ENCODE measurements at regions not wholly inside any gene's neighbourhood (a gene's known extent, or its start where the extent isn't known, plus 50 kb on each side); places are given as distances from the start of the nearest gene placed in this dataset.

GRCh38 chr3:117644203-117644602, 934.6 kb downstream of the TUSC7 start:
- H3K4me1 ChIP-seq (ENCODE audit: insufficient read depth, low read length) = no peaks in the 10 kb centered on the region
- no peak overlapping the region for H3K27ac ChIP-seq (ENCODE audit: low read length)
- no peak for ATAC-seq (ENCODE audit: insufficient read depth, low read depth)
- H3K9me3 ChIP-seq (ENCODE audit: insufficient read depth, low read length, severe bottlenecking) = no peaks in the 10 kb centered on the region
- no peaks in the 10 kb centered on the region for H3K27me3 ChIP-seq (ENCODE audit: insufficient read depth, low read length, poor library complexity)
- no peaks in the 10 kb centered on the region for H4K20me1 ChIP-seq (ENCODE audit: insufficient read depth, low read length)
- H3K9ac ChIP-seq (ENCODE audit: low read depth, low read length) = no peak overlapping the region
- no peak for DNase-seq
- no peaks in the 10 kb centered on the region for H3K36me3 ChIP-seq (ENCODE audit: insufficient read depth, low read length)
- H3K4me2 ChIP-seq (ENCODE audit: insufficient read depth, low read length) = no peak overlapping the region
- H2AFZ ChIP-seq (ENCODE audit: low read depth, low read length) = no peak overlapping the region
- no peaks in the 10 kb centered on the region for H3K79me2 ChIP-seq (ENCODE audit: insufficient read depth, low read length)
- TF ChIP-seq CTCF (IDR thresholded peaks at IDR 0.05; ENCODE audit: borderline replicate concordance, extremely low read depth, low read length, poor library complexity, severe bottlenecking) (no peak), EZH2 (IDR thresholded peaks at IDR 0.05; ENCODE audit: borderline replicate concordance, low read depth, low read length, severe bottlenecking) (no peak)
- H3K4me3 ChIP-seq (ENCODE audit: low read depth in 1 of 2, low read length in 2 of 2) = no peak overlapping the region

DNA sequence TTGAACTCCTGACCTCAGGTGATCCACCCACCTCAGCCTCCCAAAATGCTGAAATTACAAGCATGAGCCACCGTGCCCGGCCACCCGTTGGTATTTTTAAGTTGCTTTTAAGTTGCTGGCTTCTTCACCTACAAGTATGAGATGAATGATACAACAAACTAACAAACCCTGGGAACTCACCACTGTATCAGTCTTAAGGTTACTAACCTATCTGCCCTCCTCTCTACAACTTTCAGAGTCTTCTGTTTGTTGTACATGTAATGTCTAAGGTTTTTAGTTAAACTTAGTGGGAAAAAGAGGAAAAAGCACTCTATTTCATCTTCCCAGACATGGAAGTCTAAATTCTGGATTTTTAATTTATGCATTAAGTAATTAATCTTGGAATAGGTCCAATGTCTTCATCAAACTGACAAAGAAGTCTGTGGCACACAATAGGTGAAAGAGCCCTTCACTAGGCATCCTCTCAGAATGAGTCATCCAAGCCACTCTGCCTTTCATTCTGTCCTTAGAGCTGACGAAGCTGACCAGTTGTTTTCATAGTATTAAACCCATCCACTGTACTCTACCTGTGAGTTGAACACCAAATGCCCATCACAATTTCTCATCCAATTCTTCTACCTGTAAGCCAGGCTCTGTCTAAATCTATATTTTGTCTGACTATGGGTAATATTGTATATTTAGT, 936.1 kb downstream of the TUSC7 start:
- Histone ChIP-seq H3K36me3 (ENCODE audit: insufficient read depth, low read length) (no peaks in the 10 kb centered on the region), H3K4me2 (ENCODE audit: insufficient read depth, low read length) (no peak overlapping the region), H3K9me3 (ENCODE audit: insufficient read depth, low read length, severe bottlenecking) (no peaks in the 10 kb centered on the region), H3K4me3 (ENCODE audit: low read depth in 1 of 2, low read length in 2 of 2) (no peak overlapping the region), H4K20me1 (ENCODE audit: insufficient read depth, low read length) (no peaks in the 10 kb centered on the region), H3K9ac (ENCODE audit: low read depth, low read length) (no peak overlapping the region), H3K79me2 (ENCODE audit: insufficient read depth, low read length) (no peaks in the 10 kb centered on the region), H3K27ac (ENCODE audit: low read length) (no peak overlapping the region), H2AFZ (ENCODE audit: low read depth, low read length) (no peak overlapping the region), H3K27me3 (ENCODE audit: insufficient read depth, low read length, poor library complexity) (no peaks in the 10 kb centered on the region), H3K4me1 (ENCODE audit: insufficient read depth, low read length) (no peaks in the 10 kb centered on the region)
- DNase-seq (no peak), ATAC-seq (ENCODE audit: insufficient read depth, low read depth) (no peak)
- no peak for TF ChIP-seq EZH2 (IDR thresholded peaks at IDR 0.05; ENCODE audit: borderline replicate concordance, low read depth, low read length, severe bottlenecking)
- TF ChIP-seq CTCF (IDR thresholded peaks at IDR 0.05; ENCODE audit: borderline replicate concordance, extremely low read depth, low read length, poor library complexity, severe bottlenecking) = no peak

GRCh38 chr3:117647435-117647834, 937.9 kb downstream of the TUSC7 start:
- Histone ChIP-seq H3K79me2 (ENCODE audit: insufficient read depth, low read length) (no peaks in the 10 kb centered on the region), H3K36me3 (ENCODE audit: insufficient read depth, low read length) (no peaks in the 10 kb centered on the region), H3K27ac (ENCODE audit: low read length) (no peak overlapping the region), H3K9me3 (ENCODE audit: insufficient read depth, low read length, severe bottlenecking) (no peaks in the 10 kb centered on the region), H4K20me1 (ENCODE audit: insufficient read depth, low read length) (no peaks in the 10 kb centered on the region), H3K4me2 (ENCODE audit: insufficient read depth, low read length) (no peak overlapping the region), H3K4me3 (ENCODE audit: low read depth in 1 of 2, low read length in 2 of 2) (no peak overlapping the region), H3K4me1 (ENCODE audit: insufficient read depth, low read length) (no peaks in the 10 kb centered on the region), H3K27me3 (ENCODE audit: insufficient read depth, low read length, poor library complexity) (no peaks in the 10 kb centered on the region), H2AFZ (ENCODE audit: low read depth, low read length) (no peak overlapping the region), H3K9ac (ENCODE audit: low read depth, low read length) (no peak overlapping the region)
- no peak for DNase-seq
- no peak for TF ChIP-seq EZH2 (IDR thresholded peaks at IDR 0.05; ENCODE audit: borderline replicate concordance, low read depth, low read length, severe bottlenecking)
- no peak for TF ChIP-seq CTCF (IDR thresholded peaks at IDR 0.05; ENCODE audit: borderline replicate concordance, extremely low read depth, low read length, poor library complexity, severe bottlenecking)
- ATAC-seq (ENCODE audit: insufficient read depth, low read depth) = no peak
